ENCODE measurements at regions not wholly inside any gene's neighbourhood (a gene's known extent, or its start where the extent isn't known, plus 50 kb on each side); places are given as distances from the start of the nearest gene placed in this dataset.
"Not testable (repeated sequence)": the region's sequence is repeated elsewhere in the genome, so short reads cannot be mapped to it uniquely, and the experiment has no call there.

- TF ChIP-seq, protein P1, sequence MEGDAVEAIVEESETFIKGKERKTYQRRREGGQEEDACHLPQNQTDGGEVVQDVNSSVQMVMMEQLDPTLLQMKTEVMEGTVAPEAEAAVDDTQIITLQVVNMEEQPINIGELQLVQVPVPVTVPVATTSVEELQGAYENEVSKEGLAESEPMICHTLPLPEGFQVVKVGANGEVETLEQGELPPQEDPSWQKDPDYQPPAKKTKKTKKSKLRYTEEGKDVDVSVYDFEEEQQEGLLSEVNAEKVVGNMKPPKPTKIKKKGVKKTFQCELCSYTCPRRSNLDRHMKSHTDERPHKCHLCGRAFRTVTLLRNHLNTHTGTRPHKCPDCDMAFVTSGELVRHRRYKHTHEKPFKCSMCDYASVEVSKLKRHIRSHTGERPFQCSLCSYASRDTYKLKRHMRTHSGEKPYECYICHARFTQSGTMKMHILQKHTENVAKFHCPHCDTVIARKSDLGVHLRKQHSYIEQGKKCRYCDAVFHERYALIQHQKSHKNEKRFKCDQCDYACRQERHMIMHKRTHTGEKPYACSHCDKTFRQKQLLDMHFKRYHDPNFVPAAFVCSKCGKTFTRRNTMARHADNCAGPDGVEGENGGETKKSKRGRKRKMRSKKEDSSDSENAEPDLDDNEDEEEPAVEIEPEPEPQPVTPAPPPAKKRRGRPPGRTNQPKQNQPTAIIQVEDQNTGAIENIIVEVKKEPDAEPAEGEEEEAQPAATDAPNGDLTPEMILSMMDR (IDR thresholded peaks at IDR 0.05; ENCODE audit: low read depth, low read length), result no peak
- no peak for DNase-seq (ENCODE audit: extremely low read depth, low read depth)
Observed at GRCh38 chr5:125451622-125452021, 705.2 kb upstream of the ZNF608 start.

GRCh38 chr5:125452991-125453390 is 706.6 kb upstream of the ZNF608 start:
- DNase-seq (ENCODE audit: extremely low read depth, low read depth), result no peak
- TF ChIP-seq, protein P1 (IDR thresholded peaks at IDR 0.05; ENCODE audit: low read depth, low read length), result no peak

DNA sequence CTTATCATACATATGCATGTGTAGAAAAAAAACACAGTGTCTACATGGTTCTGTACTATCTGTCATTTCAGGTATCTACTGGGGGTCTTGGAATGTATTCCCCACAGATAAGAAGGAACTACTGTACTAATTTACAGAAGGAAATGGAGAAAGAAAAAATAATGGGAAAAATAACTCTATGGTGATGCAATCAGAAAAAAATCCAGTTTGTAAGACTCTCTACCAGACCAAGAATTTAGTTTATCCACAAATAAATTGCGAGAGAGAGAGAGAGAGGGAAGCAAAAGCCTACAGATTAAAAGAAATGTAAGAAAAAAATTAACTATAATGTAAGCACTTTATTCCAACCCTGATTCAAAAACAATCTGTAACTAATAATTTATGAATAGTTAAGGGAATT is 708.6 kb upstream of the ZNF608 start:
- TF ChIP-seq, protein P1 (IDR thresholded peaks at IDR 0.05; ENCODE audit: low read depth, low read length), result no peak
- no peak for DNase-seq (ENCODE audit: extremely low read depth, low read depth)

- DNase-seq (ENCODE audit: extremely low read depth, low read depth), result not testable (repeated sequence)
Observed at GRCh38 chr5:125456005-125456404, 709.6 kb upstream of the ZNF608 start.

- DNase-seq (ENCODE audit: extremely low read depth, low read depth), result no peak
- TF ChIP-seq, protein P1 (IDR thresholded peaks at IDR 0.05; ENCODE audit: low read depth, low read length), result no peak
Observed at GRCh38 chr5:125457617-125458016, 711.2 kb upstream of the ZNF608 start.

DNA sequence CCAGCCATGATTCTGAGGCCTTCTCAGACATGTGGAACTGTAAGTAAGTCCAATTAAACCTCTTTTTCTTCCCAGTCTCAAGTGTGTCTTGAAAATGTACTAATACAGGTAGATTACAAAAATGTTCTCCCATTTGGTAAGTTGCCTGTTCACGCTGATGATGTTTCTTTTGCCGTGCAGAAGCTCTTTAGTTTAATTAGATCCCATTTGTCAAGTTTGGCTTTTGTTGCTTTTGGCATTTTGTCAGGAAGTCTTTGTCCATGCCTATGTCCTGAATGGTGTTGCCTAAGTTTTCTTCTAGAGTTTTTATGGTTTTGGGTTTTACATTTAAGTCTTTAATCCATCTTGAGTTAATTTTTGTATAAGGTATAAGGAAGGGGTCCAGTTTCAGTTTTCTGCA is 712.5 kb upstream of the ZNF608 start:
- DNase-seq (ENCODE audit: extremely low read depth, low read depth), result not testable (repeated sequence)

DNA sequence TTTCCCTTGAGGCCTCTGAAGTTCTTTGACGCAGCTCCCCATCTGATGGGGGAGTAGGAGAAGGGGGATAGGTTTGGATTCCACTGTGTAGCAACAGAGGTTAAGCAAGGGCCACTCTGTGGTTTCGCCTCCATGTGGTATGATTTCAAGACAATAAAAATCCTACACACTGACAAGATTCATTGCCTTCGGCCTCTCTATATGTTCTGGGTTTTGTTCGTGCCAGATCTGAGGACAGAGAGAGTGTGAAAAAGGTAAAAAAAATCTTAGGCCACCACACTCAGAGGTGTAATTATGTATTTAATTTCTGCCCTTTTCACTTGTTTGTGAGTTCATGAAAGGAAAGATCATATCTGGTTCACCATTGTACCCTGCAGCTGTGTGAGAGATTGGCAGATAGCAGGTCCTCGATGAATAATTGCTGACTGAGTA is 715.2 kb upstream of the ZNF608 start:
- no peak for DNase-seq (ENCODE audit: extremely low read depth, low read depth)
- TF ChIP-seq, protein P1 (IDR thresholded peaks at IDR 0.05; ENCODE audit: low read depth, low read length), result no peak

- TF ChIP-seq, protein P1 (IDR thresholded peaks at IDR 0.05; ENCODE audit: low read depth, low read length), result no peak
Observed at GRCh38 chr5:125463466-125464092, 717.1 kb upstream of the ZNF608 start.

More at GRCh38 chr5:125463466-125464092, 717.1 kb upstream of the ZNF608 start:
- DNase-seq (ENCODE audit: extremely low read depth, low read depth), result no peak

Measured in AG09319 (cell line).